GM12872 (cell line): ENCODE measurements at regions not wholly inside any gene's neighbourhood (a gene's known extent, or its start where the extent isn't known, plus 50 kb on each side); places are given as distances from the start of the nearest gene placed in this dataset.

Source experiments
- TF ChIP-seq, protein P1 (sequence below): IDR thresholded peaks from 3 replicates; pipeline ENCODE4 v1.5.1; 2011; ENCODE audit warnings: low read depth, mild to moderate bottlenecking, low read length, moderate library complexity; ENCODE audit not compliant: insufficient read depth

DNA sequence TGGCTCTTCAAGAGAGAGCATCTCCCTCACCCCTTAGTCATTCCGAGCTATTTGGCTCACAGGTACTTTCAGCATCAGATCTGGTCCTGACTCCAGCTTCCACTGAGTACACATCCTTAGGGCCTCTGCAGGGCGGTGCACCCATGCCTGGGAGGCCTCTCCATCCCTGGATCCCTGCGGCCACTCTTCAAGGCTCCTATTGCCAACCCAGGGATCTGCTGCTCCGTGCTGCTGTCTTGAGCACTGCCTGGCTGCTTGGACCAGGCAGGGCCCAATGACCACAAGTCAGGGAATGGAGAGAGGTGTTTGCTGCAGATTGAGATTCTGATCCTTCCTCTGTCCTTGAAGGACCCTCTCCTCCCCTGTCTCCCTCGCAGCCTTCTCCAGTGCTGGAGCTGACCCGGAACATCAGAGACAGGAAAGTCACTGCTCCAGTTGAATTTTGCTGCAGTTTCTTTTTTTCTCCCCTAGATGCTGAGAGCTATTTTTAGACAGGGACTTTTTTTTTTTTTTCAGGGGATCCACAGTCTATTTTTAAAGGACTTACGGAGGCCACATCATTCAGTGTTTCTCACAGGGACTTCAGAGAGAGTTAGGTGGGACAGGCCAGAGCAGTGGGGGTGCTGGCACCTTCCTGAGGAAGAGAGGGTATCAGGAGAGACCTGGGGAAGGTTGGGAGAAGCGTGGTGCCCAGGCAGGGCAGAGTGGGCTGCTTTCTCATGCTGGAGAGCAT lies 50.1 kb upstream of the KCNA1 start:
- TF ChIP-seq, protein P1, sequence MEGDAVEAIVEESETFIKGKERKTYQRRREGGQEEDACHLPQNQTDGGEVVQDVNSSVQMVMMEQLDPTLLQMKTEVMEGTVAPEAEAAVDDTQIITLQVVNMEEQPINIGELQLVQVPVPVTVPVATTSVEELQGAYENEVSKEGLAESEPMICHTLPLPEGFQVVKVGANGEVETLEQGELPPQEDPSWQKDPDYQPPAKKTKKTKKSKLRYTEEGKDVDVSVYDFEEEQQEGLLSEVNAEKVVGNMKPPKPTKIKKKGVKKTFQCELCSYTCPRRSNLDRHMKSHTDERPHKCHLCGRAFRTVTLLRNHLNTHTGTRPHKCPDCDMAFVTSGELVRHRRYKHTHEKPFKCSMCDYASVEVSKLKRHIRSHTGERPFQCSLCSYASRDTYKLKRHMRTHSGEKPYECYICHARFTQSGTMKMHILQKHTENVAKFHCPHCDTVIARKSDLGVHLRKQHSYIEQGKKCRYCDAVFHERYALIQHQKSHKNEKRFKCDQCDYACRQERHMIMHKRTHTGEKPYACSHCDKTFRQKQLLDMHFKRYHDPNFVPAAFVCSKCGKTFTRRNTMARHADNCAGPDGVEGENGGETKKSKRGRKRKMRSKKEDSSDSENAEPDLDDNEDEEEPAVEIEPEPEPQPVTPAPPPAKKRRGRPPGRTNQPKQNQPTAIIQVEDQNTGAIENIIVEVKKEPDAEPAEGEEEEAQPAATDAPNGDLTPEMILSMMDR: no peak
